ENCODE measurements at regions not wholly inside any gene's neighbourhood (a gene's known extent, or its start where the extent isn't known, plus 50 kb on each side); places are given as distances from the start of the nearest gene placed in this dataset.

DNA sequence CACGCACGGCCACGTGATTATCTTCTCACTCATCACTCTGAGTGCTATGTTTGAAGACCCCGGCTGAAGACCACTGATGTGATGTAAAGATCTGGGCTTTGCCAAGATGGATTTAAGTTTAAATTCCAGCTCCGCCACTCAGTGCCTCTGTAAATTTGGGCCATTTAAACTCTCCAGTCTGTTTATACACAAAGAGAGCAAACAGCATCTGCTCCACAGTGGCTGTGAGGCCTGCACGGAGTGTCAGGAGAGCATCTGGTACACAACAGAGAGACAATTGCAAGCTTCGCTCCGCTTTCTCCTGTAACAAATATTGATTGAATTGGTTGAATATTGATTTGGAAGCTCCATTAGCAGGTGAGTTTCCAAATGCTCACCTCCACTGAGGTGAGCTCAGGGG, 80.5 kb upstream of the FRMD1 start:
- ChIA-PET POLR2A (no interaction called here), CTCF (no interaction called here)

- ChIA-PET POLR2A (no interaction called here), CTCF (no interaction called here)
These were observed 80.0 kb upstream of the FRMD1 start for GRCh38 chr6:168158980-168159349.

- POLR2A ChIA-PET = no interaction called here
These were observed 79.4 kb upstream of the FRMD1 start for GRCh38 chr6:168158213-168158979.

GRCh38 chr6:168157272-168158212, 78.5 kb upstream of the FRMD1 start:
- ChIA-PET POLR2A (no interaction called here), CTCF (no interaction called here)

More at GRCh38 chr6:168158213-168158979, 79.4 kb upstream of the FRMD1 start:
- CTCF ChIA-PET = no interaction called here

- POLR2A ChIA-PET = no interaction called here
- CTCF ChIA-PET = no interaction called here
These were observed 77.8 kb upstream of the FRMD1 start for GRCh38 chr6:168156742-168157265.

DNA sequence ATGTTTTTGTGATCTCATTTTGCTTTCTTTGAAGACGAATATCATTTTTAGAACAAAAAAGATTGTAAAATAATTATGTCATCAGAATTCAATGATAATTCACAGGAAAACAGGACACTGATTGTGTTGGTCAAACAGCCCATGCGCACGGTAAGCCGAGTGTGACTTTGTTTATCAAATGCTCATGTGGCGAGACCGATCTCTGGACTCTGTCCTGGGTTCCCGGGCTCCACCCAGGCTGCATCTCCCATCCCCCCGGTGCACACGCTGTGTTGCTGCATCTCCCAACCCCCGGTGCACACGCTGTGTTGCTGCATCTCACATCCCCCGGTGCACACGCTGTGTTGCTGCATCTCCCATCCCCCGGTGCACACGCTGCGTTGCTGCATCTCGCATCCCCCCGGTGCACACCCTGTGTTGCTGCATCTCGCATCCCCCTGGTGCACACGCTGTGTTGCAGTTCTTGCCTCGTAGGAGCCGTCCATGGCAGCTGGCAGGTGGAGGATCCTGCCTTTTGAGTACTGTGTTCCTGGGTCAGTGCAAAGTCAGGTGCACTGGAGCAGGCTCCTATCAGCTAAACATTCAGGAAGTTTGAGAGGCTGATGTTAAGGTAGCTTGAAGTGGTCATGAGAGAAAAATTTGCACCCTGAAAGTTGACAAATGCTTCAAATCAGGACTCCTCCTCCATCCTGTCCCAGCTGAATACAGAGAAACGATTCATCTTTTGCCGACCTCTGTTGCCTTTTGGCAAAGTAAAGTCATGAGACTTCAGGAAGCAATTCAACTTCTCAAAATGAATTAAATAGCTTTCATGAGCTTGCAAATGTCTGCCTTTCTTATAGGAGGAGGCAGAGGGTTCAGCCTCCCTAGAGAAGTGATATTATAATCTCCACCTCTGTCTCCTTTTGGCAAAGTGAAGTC, 77.1 kb upstream of the FRMD1 start:
- CTCF ChIA-PET = no interaction called here
- POLR2A ChIA-PET = no interaction called here

GRCh38 chr6:168155193-168155592, 76.2 kb upstream of the FRMD1 start:
- ChIA-PET CTCF (no interaction called here), POLR2A (no interaction called here)

- ChIA-PET CTCF (no interaction called here), POLR2A (no interaction called here)
These were observed 75.4 kb upstream of the FRMD1 start for GRCh38 chr6:168154263-168154917.

GRCh38 chr6:168153553-168153952, 74.5 kb upstream of the FRMD1 start:
- ChIA-PET CTCF (no interaction called here), POLR2A (no interaction called here)

- POLR2A ChIA-PET = no interaction called here
- CTCF ChIA-PET = no interaction called here
These were observed 74.0 kb upstream of the FRMD1 start for GRCh38 chr6:168152980-168153379.

DNA sequence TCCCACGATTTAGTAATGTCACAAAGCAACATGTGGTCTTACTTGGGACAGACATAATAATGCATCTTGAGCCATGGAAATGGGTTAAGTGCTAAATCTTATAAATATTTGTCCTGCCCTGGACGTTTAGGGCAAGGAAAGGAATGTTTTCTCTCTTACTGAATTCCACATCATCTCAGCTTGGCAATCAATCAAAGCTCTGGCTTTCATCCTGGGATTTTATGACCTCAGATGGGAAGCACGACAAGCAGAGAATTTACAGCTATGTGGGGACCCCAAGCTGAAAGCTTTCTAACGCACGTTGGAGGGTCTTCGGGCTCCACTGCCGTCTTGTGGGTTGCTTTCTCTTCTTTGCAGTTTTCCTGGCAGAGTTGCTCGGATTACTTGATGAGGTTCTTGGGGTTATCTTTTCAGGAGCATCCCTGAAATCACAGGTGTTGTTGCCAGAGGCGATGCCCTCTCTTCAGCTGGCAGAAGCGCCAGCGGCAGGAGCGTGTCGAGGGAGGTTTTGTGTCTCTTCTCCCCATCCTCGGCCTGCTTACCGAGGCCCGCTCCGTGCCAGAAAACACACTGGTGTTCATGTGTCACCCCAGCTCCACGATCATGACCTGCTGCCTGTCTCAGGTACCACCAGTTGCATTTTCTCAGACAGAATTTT, 73.4 kb upstream of the FRMD1 start:
- POLR2A ChIA-PET = no interaction called here
- CTCF ChIA-PET = no interaction called here

- ChIA-PET CTCF (no interaction called here), POLR2A (no interaction called here)
These were observed 71.7 kb upstream of the FRMD1 start for GRCh38 chr6:168150551-168151320.

GRCh38 chr6:168149015-168149414, 70.0 kb upstream of the FRMD1 start:
- POLR2A ChIA-PET = no interaction called here
- CTCF ChIA-PET = no interaction called here

- CTCF ChIA-PET = no interaction called here
- POLR2A ChIA-PET = no interaction called here
These were observed 69.3 kb upstream of the FRMD1 start for GRCh38 chr6:168148231-168148849.

DNA sequence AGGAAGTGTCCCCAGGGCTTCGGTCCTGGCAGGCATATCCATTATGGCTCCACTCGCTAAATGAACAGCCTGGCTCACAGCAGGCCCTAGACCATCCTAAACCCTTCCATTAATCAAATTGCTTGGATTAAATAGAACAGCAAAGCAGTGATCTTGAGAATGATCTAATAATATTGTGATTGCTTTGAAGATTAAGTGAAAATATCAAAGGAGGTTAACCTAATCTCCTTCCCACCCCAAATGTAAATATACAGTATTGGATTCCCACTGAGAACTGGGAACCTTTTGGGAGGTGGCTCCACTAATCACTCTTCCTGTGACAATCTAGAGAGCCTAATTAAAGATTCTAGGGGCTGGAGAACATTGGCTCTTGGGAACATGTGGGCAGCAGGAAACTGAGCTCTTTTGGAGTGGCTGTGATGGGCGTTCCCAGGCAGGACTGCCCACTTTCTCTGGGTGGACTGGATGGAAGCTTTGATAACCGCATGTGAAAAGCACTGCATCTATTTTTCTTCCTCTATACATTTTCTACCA, 68.3 kb upstream of the FRMD1 start:
- POLR2A ChIA-PET = no interaction called here
- CTCF ChIA-PET = no interaction called here

DNA sequence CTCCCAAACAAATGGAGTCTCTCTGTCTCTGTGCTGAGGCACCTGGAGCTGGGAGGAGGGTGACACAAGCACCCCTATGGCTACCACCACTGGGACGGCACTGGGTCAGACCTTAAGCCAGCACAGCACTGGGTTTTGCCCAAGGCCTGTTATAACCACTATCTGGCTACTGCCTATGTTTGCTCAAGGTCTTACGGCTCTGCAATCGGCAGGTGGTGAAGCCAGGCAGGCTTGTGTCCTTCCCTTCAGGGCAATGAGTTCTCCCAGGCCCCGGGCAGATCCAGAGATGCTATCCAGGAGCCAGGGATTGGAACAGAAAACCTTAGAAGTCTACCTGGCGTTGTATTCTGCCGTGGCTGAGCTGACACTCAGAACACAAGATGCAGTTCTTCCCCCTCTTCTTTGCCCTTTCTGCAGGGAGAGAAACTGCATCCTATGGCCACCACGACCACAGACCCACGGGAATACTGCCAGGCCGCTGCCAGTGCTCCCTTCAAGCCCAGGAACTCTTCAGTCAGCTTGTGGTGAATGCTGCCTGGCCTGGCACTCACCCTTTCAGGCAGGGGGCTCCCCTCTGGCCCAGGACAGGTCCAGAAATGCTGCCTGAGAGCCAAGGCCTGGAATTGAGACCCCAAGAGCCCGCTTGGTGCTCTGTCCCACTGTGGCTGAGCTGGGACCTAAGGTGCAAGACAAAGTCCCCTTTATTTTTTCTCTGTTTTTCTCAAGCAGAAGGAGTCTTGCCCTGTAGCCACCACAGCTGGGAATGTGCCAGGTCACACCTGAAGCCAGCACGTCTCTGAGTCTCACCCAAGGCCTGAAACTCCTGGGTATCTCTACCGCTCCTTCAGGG, 67.0 kb upstream of the FRMD1 start:
- ChIA-PET POLR2A (no interaction called here), CTCF (interaction anchor here (0.7 kb wide), 1 partner anchor 131 kb away, joined by 3 read pairs; no protein-coding TSS in a partner anchor)

GRCh38 chr6:168139121-168139520, 60.1 kb upstream of the FRMD1 start:
- POLR2A ChIA-PET = no interaction called here
- CTCF ChIA-PET = no interaction called here
